C4-2B (cell line): ENCODE measurements at regions not wholly inside any gene's neighbourhood (a gene's known extent, or its start where the extent isn't known, plus 50 kb on each side); places are given as distances from the start of the nearest gene placed in this dataset.

Source experiments
- H3K27ac ChIP-seq: fragments of 450-650 bp; 2 replicates; pipeline ENCODE4 v1.5.1; 2017
- CTCF ChIP-seq: fragments of 450-650 bp; conservative IDR thresholded peaks from 2 replicates; pipeline ENCODE4 v1.5.1; 2017; ENCODE audit warnings: mild to moderate bottlenecking
- ZFX ChIP-seq: fragments of 450-650 bp; IDR thresholded peaks from 2 replicates; pipeline ENCODE4 v1.6.1; 2017

GRCh38 chr10:131532291-131532690 lies 220.8 kb upstream of the TCERG1L start:
- TF ChIP-seq ZFX (no peak), CTCF (no peak)
- no peak overlapping the region for H3K27ac ChIP-seq

- H3K27ac ChIP-seq, result no peak overlapping the region
These were observed 221.3 kb upstream of the TCERG1L start for GRCh38 chr10:131532745-131533341.

GRCh38 chr10:131533846-131534526 lies 222.5 kb upstream of the TCERG1L start:
- TF ChIP-seq ZFX (no peak), CTCF (no peak)
- no peak overlapping the region for H3K27ac ChIP-seq

More at GRCh38 chr10:131532745-131533341, 221.3 kb upstream of the TCERG1L start:
- TF ChIP-seq CTCF (no peak), ZFX (no peak)

- TF ChIP-seq CTCF (no peak), ZFX (no peak)
- H3K27ac ChIP-seq, result no peak overlapping the region
These were observed 223.3 kb upstream of the TCERG1L start for GRCh38 chr10:131534836-131535235.

GRCh38 chr10:131536676-131537075 lies 225.2 kb upstream of the TCERG1L start:
- H3K27ac ChIP-seq, result no peak overlapping the region
- no peak for TF ChIP-seq ZFX
- TF ChIP-seq CTCF, result no peak

GRCh38 chr10:131537281-131537680 lies 225.8 kb upstream of the TCERG1L start:
- no peak for TF ChIP-seq CTCF
- TF ChIP-seq ZFX, result no peak
- no peak overlapping the region for H3K27ac ChIP-seq

GRCh38 chr10:131544495-131544894 lies 233.0 kb upstream of the TCERG1L start:
- H3K27ac ChIP-seq, result no peak overlapping the region
- TF ChIP-seq CTCF (no peak), ZFX (no peak)
